H1 (cell line): ENCODE measurements at regions not wholly inside any gene's neighbourhood (a gene's known extent, or its start where the extent isn't known, plus 50 kb on each side); places are given as distances from the start of the nearest gene placed in this dataset.

Experiments
- CTBP2 ChIP-seq: IDR thresholded peaks from 2 replicates; pipeline ENCODE4 v1.7.0; 2011; ENCODE audit warnings: borderline replicate concordance, mild to moderate bottlenecking, moderate library complexity, mixed read lengths, low read length; ENCODE audit not compliant: insufficient read depth, insufficient read length
- EP300 ChIP-seq, 2 experiments: IDR thresholded peaks; 1 replicate in 1 of 2; 2 replicates in 1 of 2; pipeline ENCODE4 v1.6.1; 2011 to 2012; ENCODE audit warnings: low read depth in 2 of 2, low read length in 2 of 2, mild to moderate bottlenecking in 2 of 2, borderline replicate concordance in 1 of 2, inconsistent platforms in 1 of 2, moderate library complexity in 1 of 2
- MAX ChIP-seq: IDR thresholded peaks from 2 replicates; pipeline ENCODE4 v1.6.1; 2012; ENCODE audit warnings: inconsistent platforms
- POLR2AphosphoS5 ChIP-seq: IDR thresholded peaks from 2 replicates; pipeline ENCODE4 v1.6.1; 2011; ENCODE audit warnings: low read depth, low read length
- RAD21 ChIP-seq, 2 experiments: IDR thresholded peaks in 1 of 2; conservative IDR thresholded peaks in 1 of 2; 2 replicates each; pipeline ENCODE4 v1.6.1; 2011; ENCODE audit warnings: low read depth in 2 of 2, low read length in 2 of 2, improper control_type of control experiment in 1 of 2, inconsistent platforms in 1 of 2, mild to moderate bottlenecking in 1 of 2, moderate library complexity in 1 of 2

DNA sequence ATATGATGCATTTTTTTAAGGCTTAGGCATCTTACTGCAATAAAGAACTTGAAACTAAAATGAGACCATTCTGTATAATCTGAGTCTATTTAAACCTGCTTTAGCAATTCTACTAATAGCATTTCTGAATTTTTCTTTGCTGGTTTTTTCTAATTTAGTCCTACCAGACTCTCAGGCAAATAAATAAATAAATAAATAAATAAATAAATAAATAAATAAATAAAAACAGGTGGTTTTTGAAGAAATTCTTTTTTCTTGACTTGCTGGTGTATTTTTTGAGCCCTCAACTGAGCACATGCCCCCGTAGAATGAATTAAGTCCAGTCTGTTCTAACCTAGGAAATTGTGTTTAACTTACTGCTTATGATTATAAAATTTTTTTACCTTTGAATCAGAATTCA lies 134.7 kb upstream of the FOXP2 start (continued):
- TF ChIP-seq CTBP2: no peak
- TF ChIP-seq MAX: no peak
- no peak for TF ChIP-seq RAD21 (IDR thresholded peaks at IDR 0.05 in 1 of 2, conservative IDR thresholded peaks at IDR 0.05 in 1 of 2; ENCODE audit: low read depth in 2 of 2, low read length in 2 of 2)
- TF ChIP-seq EP300 (IDR thresholded peaks at IDR 0.05; ENCODE audit: borderline replicate concordance in 1 of 2, low read depth in 2 of 2, low read length in 2 of 2): no peak
- no peak for TF ChIP-seq POLR2AphosphoS5
- TF ChIP-seq, all 59 proteins: peak for 0
